ENCODE measurements at regions not wholly inside any gene's neighbourhood (a gene's known extent, or its start where the extent isn't known, plus 50 kb on each side); places are given as distances from the start of the nearest gene placed in this dataset.

- Mint-ChIP-seq H3K4me3 (no peak overlapping the region), H3K36me3 (no peaks in the 10 kb centered on the region), H3K4me1 (peaks cover 7% of the 10 kb centered on the region), H3K27ac (no peak overlapping the region), H3K9me3 (peaks cover 0 to 2% (median 0%) of the 10 kb centered on the region in 7 donors), H3K27me3 (ENCODE audit: low read depth in 3 of 3) (peaks cover 0 to 1% (median 0%) of the 10 kb centered on the region in 3 donors)
- Histone ChIP-seq H3K4me3 (replicated peaks in 1 of 3; ENCODE audit: low read depth in 2 of 3, low read length in 3 of 3) (no peak overlapping the region), H3K27me3 (ENCODE audit: control insufficient read depth in 2 of 2, insufficient read depth in 2 of 2, low read length in 2 of 2) (no peaks in the 10 kb centered on the region), H3K79me2 (ENCODE audit: insufficient read depth, low read length) (no peaks in the 10 kb centered on the region), H3K4me1 (ENCODE audit: control insufficient read depth in 1 of 2, insufficient read depth in 2 of 2, low read length in 2 of 2) (no peaks in the 10 kb centered on the region), H3K9ac (ENCODE audit: insufficient read depth, low read length, poor library complexity, severe bottlenecking) (no peak overlapping the region), H3K36me3 (replicated peaks in 1 of 2; ENCODE audit: control insufficient read depth in 1 of 2, insufficient read depth in 2 of 2, low read length in 2 of 2) (no peaks in the 10 kb centered on the region), H3K9me3 (replicated peaks in 1 of 2; ENCODE audit: control insufficient read depth in 1 of 2, insufficient read depth in 1 of 2, low read length in 2 of 2) (no peaks in the 10 kb centered on the region), H2AFZ (ENCODE audit: insufficient read depth, low read depth, low read length, poor library complexity, severe bottlenecking) (no peak overlapping the region), H3K27ac (ENCODE audit: low read depth in 1 of 2, low read length in 2 of 2) (no peak overlapping the region), H3K4me2 (replicated peaks; ENCODE audit: extremely low read depth, low read length, poor library complexity, severe bottlenecking) (no peak overlapping the region), H4K20me1 (ENCODE audit: insufficient read depth, low read length) (no peaks in the 10 kb centered on the region)
- DNase-seq: no peak
- no peak for TF ChIP-seq CTCF (IDR thresholded peaks at IDR 0.05)
- WGBS (ENCODE audit: insufficient coverage): no CpG with 5 or more reads among the region's 1 CpG
- intact Hi-C loops (cut with micrococcal nuclease): no loop called here
Measured at GRCh38 chr4:180810581-180810980, 1432.6 kb upstream of the TENM3 start.

GRCh38 chr4:180811556-180811955, 1431.6 kb upstream of the TENM3 start:
- peaks cover 0 to 1% (median 0%) of the 10 kb centered on the region in 3 donors for H3K27me3 Mint-ChIP-seq (ENCODE audit: low read depth in 3 of 3)
- H3K36me3 Mint-ChIP-seq: no peaks in the 10 kb centered on the region
- peak in 1 of 3 donors; percentile 9 for DNase-seq
- no peaks in the 10 kb centered on the region for H3K4me1 ChIP-seq (ENCODE audit: control insufficient read depth in 1 of 2, insufficient read depth in 2 of 2, low read length in 2 of 2)
- intact Hi-C loops (cut with micrococcal nuclease): no loop called here
- no peak overlapping the region for H3K9ac ChIP-seq (ENCODE audit: insufficient read depth, low read length, poor library complexity, severe bottlenecking)
- no peak overlapping the region for H3K4me3 Mint-ChIP-seq
- no peaks in the 10 kb centered on the region for H3K36me3 ChIP-seq (replicated peaks in 1 of 2; ENCODE audit: control insufficient read depth in 1 of 2, insufficient read depth in 2 of 2, low read length in 2 of 2)
- H2AFZ ChIP-seq (ENCODE audit: insufficient read depth, low read depth, low read length, poor library complexity, severe bottlenecking): no peak overlapping the region
- peaks cover 0 to 4% (median 0%) of the 10 kb centered on the region in 7 donors for H3K9me3 Mint-ChIP-seq
- peaks cover 7% of the 10 kb centered on the region for H3K4me1 Mint-ChIP-seq
- no peaks in the 10 kb centered on the region for H3K9me3 ChIP-seq (replicated peaks in 1 of 2; ENCODE audit: control insufficient read depth in 1 of 2, insufficient read depth in 1 of 2, low read length in 2 of 2)
- no peaks in the 10 kb centered on the region for H4K20me1 ChIP-seq (ENCODE audit: insufficient read depth, low read length)
- H3K79me2 ChIP-seq (ENCODE audit: insufficient read depth, low read length): no peaks in the 10 kb centered on the region
- peak overlapping the region in 1 of 7 donors; percentile 15 for H3K27ac Mint-ChIP-seq
- no peak overlapping the region for H3K27ac ChIP-seq (ENCODE audit: low read depth in 1 of 2, low read length in 2 of 2)
- no peak overlapping the region for H3K4me2 ChIP-seq (replicated peaks; ENCODE audit: extremely low read depth, low read length, poor library complexity, severe bottlenecking)
- no peaks in the 10 kb centered on the region for H3K27me3 ChIP-seq (ENCODE audit: control insufficient read depth in 2 of 2, insufficient read depth in 2 of 2, low read length in 2 of 2)
- H3K4me3 ChIP-seq (replicated peaks in 1 of 3; ENCODE audit: low read depth in 2 of 3, low read length in 3 of 3): no peak overlapping the region
- TF ChIP-seq CTCF (IDR thresholded peaks at IDR 0.05): no peak
- WGBS (ENCODE audit: insufficient coverage): no CpG with 5 or more reads among the region's 1 CpG

All from CD14-positive monocyte (primary cell).